ENCODE measurements at regions not wholly inside any gene's neighbourhood (a gene's known extent, or its start where the extent isn't known, plus 50 kb on each side); places are given as distances from the start of the nearest gene placed in this dataset.

DNA sequence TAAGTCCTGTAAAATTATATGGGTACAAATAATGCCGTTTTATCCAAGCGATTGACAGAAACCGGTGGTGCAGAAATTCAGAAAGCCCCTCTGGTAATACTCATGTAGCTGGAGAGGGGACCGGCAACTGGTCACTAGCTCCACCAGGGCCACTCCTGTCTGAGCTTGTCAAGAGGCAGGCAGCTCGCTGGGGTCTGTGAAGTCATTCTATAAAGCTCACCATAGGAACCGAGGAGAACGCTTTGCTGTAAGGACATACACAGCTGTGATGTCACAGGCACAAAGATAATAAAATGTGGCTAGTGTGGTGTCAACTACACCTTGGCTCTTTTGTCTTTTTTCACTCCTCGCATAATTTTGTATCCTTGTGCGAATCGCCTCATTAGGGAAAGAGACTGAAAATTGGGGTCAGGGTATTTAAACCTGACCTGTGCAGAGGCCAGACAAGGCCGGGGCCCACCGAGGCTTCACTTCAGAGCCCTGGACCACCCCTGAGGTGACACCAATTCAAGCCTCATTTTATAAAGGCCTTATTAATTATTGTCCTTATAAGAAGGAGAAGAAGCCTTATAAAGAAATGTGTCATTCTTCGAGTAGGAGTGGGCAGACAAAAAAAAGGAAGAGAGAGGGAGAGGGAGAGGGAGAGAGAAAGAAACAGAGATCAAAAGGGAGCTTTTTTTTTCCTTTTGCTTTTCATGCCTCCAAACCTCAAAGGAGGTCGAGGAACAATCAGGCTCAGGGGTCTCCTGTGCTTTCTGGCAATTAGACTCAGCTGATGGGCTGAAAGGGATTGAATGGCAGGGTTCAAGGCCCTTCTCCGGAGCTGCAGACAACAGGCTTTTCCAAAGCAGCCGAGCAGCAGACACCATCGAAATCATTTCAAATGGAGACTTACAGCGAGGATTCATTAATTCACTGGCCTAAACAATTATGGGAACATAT is 813.3 kb upstream of the ARRDC4 start:
- H4K20me1 ChIP-seq (ENCODE audit: insufficient read depth, low read depth, low read length), result no peaks in the 10 kb centered on the region
- no peaks in the 10 kb centered on the region for H3K4me1 ChIP-seq (ENCODE audit: low read length)

DNA sequence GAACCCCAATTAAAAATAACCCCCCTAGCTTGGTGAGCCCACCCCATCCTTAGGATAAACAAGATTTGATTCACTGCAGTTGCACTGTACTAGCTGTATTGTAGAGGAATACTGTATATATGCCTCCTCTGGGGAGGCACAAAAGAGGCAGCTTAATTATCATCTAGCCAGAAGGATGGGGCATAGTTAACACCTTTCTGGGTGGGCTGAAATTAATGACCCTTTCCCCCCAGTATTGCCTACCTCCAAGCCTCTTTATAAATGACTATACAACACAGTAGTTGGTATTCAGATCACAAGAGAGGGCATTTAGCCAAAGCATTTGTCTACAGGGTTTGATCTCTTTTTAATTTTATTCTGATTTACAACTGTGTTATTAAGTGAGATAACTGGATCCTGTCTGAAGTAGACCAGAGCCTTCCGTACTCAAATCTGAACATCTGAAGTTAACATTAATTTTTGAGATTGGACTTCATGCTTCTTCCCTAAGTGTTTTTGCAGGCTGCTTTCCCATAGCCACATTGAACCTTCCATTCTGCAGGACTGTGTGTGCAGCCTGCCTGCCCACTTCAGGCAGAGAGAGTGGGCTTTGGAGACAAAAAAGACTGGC is 807.0 kb upstream of the ARRDC4 start:
- no peak for DNase-seq
- Histone ChIP-seq H3K9ac (ENCODE audit: low read length) (no peak overlapping the region), H3K9me2 (replicated peaks; ENCODE audit: insufficient read depth, low read length) (no peaks in the 10 kb centered on the region)

More for the DNA sequence above, 813.3 kb upstream of the ARRDC4 start:
- Histone ChIP-seq H2AFZ (ENCODE audit: low read length) (no peak overlapping the region), H3K9ac (ENCODE audit: low read length) (no peak overlapping the region), H3K9me2 (replicated peaks; ENCODE audit: insufficient read depth, low read length) (no peaks in the 10 kb centered on the region), H3K4me2 (ENCODE audit: low read depth, low read length, poor library complexity, severe bottlenecking) (no peak overlapping the region), H3K36me3 (ENCODE audit: insufficient read depth, low read length) (no peaks in the 10 kb centered on the region), H3K27me3 (ENCODE audit: low read length) (no peaks in the 10 kb centered on the region), H3K9me3 (ENCODE audit: low read length) (peaks cover 44% of the 10 kb centered on the region), H3K27ac (ENCODE audit: low read length) (no peak overlapping the region), H3K79me2 (ENCODE audit: low read length) (no peaks in the 10 kb centered on the region), H3K4me3 (ENCODE audit: low read length) (no peak overlapping the region)
- DNase-seq, result no peak

DNA sequence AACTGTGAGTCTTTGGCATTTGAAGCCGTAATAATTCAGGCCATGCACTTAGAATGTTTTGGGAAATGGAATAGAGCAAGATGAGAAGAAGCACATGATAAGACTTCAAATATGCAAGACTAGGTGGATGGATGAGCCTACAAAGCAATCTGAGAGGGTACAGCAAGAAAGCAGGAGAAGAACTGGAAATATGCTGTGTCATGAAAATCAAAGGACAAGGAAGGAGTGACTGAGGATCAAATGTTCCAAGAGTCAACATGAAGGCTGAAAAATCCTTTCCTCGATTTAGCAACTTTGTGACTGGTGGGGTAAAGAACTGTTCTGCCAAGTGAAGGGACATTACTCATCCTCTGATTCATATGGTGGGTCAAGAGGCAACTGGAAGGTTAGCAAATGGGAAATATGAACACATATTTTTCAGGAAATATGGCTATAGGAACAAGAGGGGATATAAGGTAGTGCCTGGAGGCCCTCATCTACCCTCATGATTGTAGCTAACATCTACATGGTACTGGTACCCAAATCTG is 803.7 kb upstream of the ARRDC4 start:
- Histone ChIP-seq H3K27ac (ENCODE audit: low read length) (no peak overlapping the region), H3K9me3 (ENCODE audit: low read length) (peaks cover 36% of the 10 kb centered on the region), H4K20me1 (ENCODE audit: insufficient read depth, low read depth, low read length) (no peaks in the 10 kb centered on the region), H3K4me2 (ENCODE audit: low read depth, low read length, poor library complexity, severe bottlenecking) (no peak overlapping the region), H3K9me2 (replicated peaks; ENCODE audit: insufficient read depth, low read length) (no peaks in the 10 kb centered on the region), H3K79me2 (ENCODE audit: low read length) (no peaks in the 10 kb centered on the region), H3K27me3 (ENCODE audit: low read length) (no peaks in the 10 kb centered on the region), H3K36me3 (ENCODE audit: insufficient read depth, low read length) (no peaks in the 10 kb centered on the region), H3K4me3 (ENCODE audit: low read length) (no peak overlapping the region), H3K4me1 (ENCODE audit: low read length) (no peaks in the 10 kb centered on the region), H3K9ac (ENCODE audit: low read length) (no peak overlapping the region), H2AFZ (ENCODE audit: low read length) (no peak overlapping the region)
- DNase-seq, result no peak

More for the DNA sequence above, 807.0 kb upstream of the ARRDC4 start:
- Histone ChIP-seq H3K27me3 (ENCODE audit: low read length) (no peaks in the 10 kb centered on the region), H3K79me2 (ENCODE audit: low read length) (no peaks in the 10 kb centered on the region), H3K4me1 (ENCODE audit: low read length) (no peaks in the 10 kb centered on the region), H3K4me2 (ENCODE audit: low read depth, low read length, poor library complexity, severe bottlenecking) (no peak overlapping the region), H4K20me1 (ENCODE audit: insufficient read depth, low read depth, low read length) (no peaks in the 10 kb centered on the region), H3K4me3 (ENCODE audit: low read length) (no peak overlapping the region), H3K9me3 (ENCODE audit: low read length) (peaks cover 49% of the 10 kb centered on the region), H2AFZ (ENCODE audit: low read length) (no peak overlapping the region), H3K36me3 (ENCODE audit: insufficient read depth, low read length) (no peaks in the 10 kb centered on the region), H3K27ac (ENCODE audit: low read length) (no peak overlapping the region)

DNA sequence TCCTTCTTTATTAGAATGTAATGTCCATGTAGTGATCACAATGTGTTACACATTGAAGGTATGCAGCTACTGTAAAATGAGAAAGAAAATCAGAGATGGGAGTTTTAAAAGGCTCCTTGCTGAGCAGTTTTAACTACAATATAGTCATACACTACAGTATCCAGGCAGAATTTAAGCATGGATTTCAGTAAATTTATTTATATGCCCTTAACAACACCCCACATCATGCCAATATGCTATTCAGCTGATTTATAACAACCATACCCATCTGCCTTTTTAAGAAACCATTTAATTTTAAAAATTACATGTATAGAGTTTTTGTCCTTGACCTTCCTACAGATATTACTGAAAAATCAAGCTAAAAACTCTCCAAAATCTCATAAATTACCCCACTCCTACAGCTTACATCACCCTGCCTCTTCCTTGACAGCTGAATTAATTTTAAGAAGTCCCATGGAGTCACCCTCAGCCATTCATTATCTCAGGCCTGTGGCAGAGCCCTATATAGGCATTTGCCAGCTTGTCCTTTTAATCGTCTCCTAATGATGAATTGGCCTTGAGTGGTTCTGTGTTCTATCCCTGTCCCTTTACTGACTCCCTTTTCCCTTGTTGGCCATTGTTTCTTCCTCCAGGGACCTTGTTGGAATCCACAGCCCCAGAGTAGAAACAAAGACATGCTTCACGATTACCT is 797.6 kb upstream of the ARRDC4 start:
- Histone ChIP-seq H2AFZ (ENCODE audit: low read length) (no peak overlapping the region), H3K4me2 (ENCODE audit: low read depth, low read length, poor library complexity, severe bottlenecking) (no peak overlapping the region), H3K9me2 (replicated peaks; ENCODE audit: insufficient read depth, low read length) (no peaks in the 10 kb centered on the region), H3K9ac (ENCODE audit: low read length) (no peak overlapping the region), H3K4me1 (ENCODE audit: low read length) (no peaks in the 10 kb centered on the region), H3K36me3 (ENCODE audit: insufficient read depth, low read length) (no peaks in the 10 kb centered on the region), H4K20me1 (ENCODE audit: insufficient read depth, low read depth, low read length) (no peaks in the 10 kb centered on the region), H3K4me3 (ENCODE audit: low read length) (no peak overlapping the region), H3K79me2 (ENCODE audit: low read length) (no peaks in the 10 kb centered on the region), H3K27ac (ENCODE audit: low read length) (no peak overlapping the region), H3K27me3 (ENCODE audit: low read length) (no peaks in the 10 kb centered on the region), H3K9me3 (ENCODE audit: low read length) (peaks cover 20% of the 10 kb centered on the region)
- no peak for DNase-seq

- Histone ChIP-seq H3K9me2 (replicated peaks; ENCODE audit: insufficient read depth, low read length) (no peaks in the 10 kb centered on the region), H3K4me3 (ENCODE audit: low read length) (no peak overlapping the region), H2AFZ (ENCODE audit: low read length) (no peak overlapping the region), H4K20me1 (ENCODE audit: insufficient read depth, low read depth, low read length) (no peaks in the 10 kb centered on the region), H3K4me2 (ENCODE audit: low read depth, low read length, poor library complexity, severe bottlenecking) (no peak overlapping the region), H3K27ac (ENCODE audit: low read length) (no peak overlapping the region), H3K36me3 (ENCODE audit: insufficient read depth, low read length) (no peaks in the 10 kb centered on the region), H3K79me2 (ENCODE audit: low read length) (no peaks in the 10 kb centered on the region), H3K27me3 (ENCODE audit: low read length) (no peaks in the 10 kb centered on the region), H3K4me1 (ENCODE audit: low read length) (peaks cover 18% of the 10 kb centered on the region), H3K9me3 (ENCODE audit: low read length) (peaks cover 18% of the 10 kb centered on the region), H3K9ac (ENCODE audit: low read length) (no peak overlapping the region)
- no peak for DNase-seq
Observed at GRCh38 chr15:97165205-97165604, 795.3 kb upstream of the ARRDC4 start.

DNA sequence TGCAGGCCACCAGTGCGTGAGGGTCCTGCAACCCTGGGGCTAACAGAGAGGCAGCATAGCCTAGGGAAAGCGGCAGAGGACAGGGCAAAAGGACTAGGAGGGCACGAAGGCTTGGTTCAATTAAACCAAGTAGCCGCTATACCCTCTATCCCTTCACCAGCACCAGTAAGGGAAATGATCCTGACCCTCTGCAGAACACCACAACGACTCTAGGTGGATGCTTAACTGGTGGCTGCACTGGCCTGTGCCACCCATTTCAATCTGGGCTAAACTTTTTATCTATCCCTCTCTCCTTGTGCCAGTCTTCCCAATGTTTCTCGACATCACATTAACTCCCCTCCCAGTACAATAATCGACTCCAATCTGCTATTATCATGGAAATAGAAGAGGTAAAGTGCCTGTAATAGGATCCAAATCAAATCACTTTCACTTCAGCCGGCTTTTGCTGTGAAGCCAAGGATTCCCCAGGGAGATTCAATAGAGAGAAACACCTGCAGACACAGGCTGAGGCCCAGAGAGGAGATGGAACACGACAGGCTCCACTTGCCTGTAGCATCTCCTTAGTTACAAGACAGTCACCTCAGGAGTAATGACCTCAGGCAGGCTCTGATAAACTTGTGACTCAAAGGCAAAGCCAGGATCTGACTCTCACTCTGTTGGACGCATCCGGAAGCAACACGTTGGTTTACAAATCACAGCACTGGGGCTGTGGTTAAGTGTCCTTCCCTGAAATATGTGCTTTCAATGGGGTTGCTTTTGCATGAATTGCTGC is 791.6 kb upstream of the ARRDC4 start:
- Histone ChIP-seq H2AFZ (ENCODE audit: low read length) (no peak overlapping the region), H3K9me2 (replicated peaks; ENCODE audit: insufficient read depth, low read length) (no peaks in the 10 kb centered on the region), H3K4me3 (ENCODE audit: low read length) (no peak overlapping the region), H3K9me3 (ENCODE audit: low read length) (peaks cover 21% of the 10 kb centered on the region), H3K27ac (ENCODE audit: low read length) (no peak overlapping the region), H3K79me2 (ENCODE audit: low read length) (no peaks in the 10 kb centered on the region), H3K4me1 (ENCODE audit: low read length) (peaks cover 18% of the 10 kb centered on the region), H3K27me3 (ENCODE audit: low read length) (no peaks in the 10 kb centered on the region), H3K36me3 (ENCODE audit: insufficient read depth, low read length) (no peaks in the 10 kb centered on the region), H3K9ac (ENCODE audit: low read length) (no peak overlapping the region), H3K4me2 (ENCODE audit: low read depth, low read length, poor library complexity, severe bottlenecking) (peak overlapping the region; percentile 24), H4K20me1 (ENCODE audit: insufficient read depth, low read depth, low read length) (no peaks in the 10 kb centered on the region)
- peak; percentile 46 for DNase-seq

GRCh38 chr15:97171556-97171955 is 788.9 kb upstream of the ARRDC4 start:
- peaks cover 18% of the 10 kb centered on the region for H3K4me1 ChIP-seq (ENCODE audit: low read length)

More at GRCh38 chr15:97171556-97171955, 788.9 kb upstream of the ARRDC4 start:
- H2AFZ ChIP-seq (ENCODE audit: low read length), result no peak overlapping the region
- no peak overlapping the region for H3K9ac ChIP-seq (ENCODE audit: low read length)
- no peaks in the 10 kb centered on the region for H3K36me3 ChIP-seq (ENCODE audit: insufficient read depth, low read length)
- no peaks in the 10 kb centered on the region for H3K79me2 ChIP-seq (ENCODE audit: low read length)
- H3K4me3 ChIP-seq (ENCODE audit: low read length), result no peak overlapping the region
- H3K27ac ChIP-seq (ENCODE audit: low read length), result no peak overlapping the region
- H3K9me3 ChIP-seq (ENCODE audit: low read length), result peaks cover 20% of the 10 kb centered on the region
- H3K4me2 ChIP-seq (ENCODE audit: low read depth, low read length, poor library complexity, severe bottlenecking), result no peak overlapping the region
- DNase-seq, result no peak
- H3K27me3 ChIP-seq (ENCODE audit: low read length), result no peaks in the 10 kb centered on the region
- no peaks in the 10 kb centered on the region for H4K20me1 ChIP-seq (ENCODE audit: insufficient read depth, low read depth, low read length)
- H3K9me2 ChIP-seq (replicated peaks; ENCODE audit: insufficient read depth, low read length), result no peaks in the 10 kb centered on the region

Data from Karpas-422 (cell line).